Stimulated activated CD4-positive, alpha-beta T cell treated with anti-CD3 and anti-CD28 coated beads, Interleukin-2, amount 100 ng/mL, for 24 hours (primary cell): ENCODE measurements at regions not wholly inside any gene's neighbourhood (a gene's known extent, or its start where the extent isn't known, plus 50 kb on each side); places are given as distances from the start of the nearest gene placed in this dataset.
"Not testable (repeated sequence)": the region's sequence is repeated elsewhere in the genome, so short reads cannot be mapped to it uniquely, and the experiment has no call there.

ENCODE experiments used
- DNase-seq, 2 donors: peaks; one replicate each; pipeline ENCODE4 v3.0.0-alpha.2; 2020

DNA sequence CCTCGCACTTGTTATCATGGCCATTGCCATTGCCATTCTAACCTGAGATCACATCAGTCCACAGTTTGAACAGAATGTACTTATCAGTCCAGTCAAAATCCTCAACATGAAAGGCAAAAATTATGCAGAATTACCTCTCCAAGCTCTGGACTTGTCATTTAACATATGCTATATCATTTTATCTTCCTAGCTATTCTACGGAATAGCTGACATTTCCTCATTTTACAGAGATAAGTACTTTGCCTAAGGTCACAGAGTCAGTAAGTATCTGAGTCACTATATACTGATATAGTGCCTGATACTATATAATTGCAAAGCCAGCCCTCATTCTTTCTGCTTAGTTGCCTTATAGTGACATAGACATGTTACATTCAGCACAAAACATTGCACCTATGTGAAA is 456.9 kb upstream of the GHITM start:
- DNase-seq: no peak

DNA sequence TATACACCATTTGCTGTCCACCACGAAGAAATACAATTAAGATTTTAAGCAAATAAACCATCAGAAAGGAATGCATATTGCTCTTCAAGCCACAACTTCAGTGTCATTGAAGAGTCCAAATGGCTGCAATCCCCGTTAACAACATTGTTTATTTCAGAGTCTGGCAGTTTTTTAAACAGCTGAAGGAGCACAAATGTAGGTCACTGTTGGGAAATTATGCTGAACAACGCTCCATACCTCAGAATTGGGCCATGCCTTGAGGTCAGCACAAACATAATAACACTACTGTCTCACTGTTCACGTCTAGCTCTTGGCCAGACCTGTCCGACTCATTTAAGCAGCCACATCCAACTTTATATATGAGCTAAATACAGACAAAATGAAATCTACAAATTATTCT is 453.9 kb upstream of the GHITM start:
- no peak for DNase-seq

DNA sequence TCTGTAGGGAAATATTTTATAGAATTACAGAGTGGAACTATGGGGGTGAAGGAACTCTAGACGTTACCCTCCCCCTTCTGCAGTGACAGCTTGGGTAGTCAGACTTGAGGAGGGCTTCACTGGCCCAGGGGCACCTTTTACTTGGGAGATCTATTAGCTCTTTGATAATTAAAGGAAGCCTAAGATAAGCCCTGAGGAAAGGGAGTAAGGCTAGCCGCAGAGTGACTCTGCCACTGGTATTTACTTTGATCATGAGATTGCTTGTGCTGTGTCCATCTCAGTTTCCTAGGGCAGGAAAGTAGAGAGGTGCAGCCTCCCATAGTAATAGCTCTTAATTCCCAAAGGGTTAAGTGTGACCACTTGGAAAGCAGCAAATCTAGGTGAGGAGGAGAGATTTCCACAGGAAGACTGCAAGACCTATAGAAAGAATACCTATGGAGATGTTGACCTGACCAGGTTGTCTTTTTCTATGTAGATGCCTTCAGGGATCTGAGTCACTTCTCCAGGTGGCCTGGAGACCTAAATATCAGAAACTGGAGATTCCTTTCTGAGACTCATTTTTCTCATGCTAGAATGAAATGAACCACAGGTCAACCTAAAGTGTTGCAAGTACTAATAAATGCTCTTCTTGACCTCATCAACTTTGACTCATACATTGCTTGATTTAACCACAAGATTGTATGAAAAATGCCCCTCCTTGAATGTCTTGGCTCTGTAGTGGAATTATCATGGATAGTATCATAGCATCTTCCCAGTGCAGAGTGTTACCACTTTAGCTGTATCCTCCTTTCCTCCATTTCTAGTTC is 447.3 kb upstream of the GHITM start:
- no peak for DNase-seq

DNA sequence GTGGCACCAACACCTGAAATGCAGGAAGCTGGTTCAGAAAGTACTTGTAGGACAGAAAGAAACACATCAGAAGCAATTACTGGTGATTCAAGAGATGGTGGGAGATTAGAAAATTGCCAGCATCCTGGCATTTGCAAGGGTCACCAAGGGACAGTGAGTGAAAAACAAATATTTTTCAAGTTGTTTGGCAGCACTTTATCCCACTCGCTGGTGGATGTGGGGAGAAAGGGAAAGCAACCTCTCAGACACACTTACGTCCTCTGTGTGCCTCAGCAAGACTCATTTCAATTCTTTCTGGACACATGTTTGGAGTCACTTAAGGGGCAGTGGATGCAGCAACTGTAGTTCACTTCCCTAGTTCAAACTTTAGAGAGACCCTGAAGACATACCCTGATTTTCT is 440.4 kb upstream of the GHITM start:
- DNase-seq: no peak

DNA sequence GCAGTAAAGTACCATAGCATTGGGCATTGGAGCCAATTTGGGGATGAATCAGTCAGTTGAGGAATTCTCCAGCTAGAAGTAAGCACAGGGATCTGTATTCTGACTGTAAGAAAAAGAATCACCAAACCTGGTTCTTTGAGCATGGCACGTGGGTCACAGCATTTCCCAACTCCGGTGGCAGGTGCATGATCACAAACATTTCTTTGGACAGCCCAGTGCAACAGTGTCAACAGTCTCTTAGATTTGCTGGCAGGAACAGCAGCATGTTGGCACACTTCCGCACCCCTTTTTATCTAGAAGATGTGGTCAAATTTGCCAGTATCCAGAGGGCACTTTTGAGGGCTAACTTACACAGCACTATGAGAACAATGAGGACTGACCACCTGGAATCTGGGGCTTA is 437.5 kb upstream of the GHITM start:
- DNase-seq: no peak

DNA sequence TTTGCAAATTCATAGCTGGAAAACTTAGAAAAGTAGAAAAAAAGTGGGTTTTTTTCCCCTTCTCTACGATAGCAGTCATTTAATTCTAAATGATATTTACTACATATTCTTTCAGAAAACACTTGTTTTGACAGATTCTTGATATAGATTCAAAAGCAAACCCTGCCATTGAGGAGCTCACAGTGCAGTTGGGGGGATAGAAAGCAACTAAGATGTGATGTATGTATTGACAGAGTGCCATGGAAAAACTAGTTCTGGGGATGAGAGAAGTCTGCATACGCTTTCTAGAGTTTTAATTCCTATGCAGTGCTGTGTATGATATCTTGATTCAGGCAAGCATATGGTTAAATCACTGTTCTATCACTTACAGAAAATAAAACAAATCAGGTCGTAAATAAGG is 436.6 kb upstream of the GHITM start:
- no peak for DNase-seq

DNA sequence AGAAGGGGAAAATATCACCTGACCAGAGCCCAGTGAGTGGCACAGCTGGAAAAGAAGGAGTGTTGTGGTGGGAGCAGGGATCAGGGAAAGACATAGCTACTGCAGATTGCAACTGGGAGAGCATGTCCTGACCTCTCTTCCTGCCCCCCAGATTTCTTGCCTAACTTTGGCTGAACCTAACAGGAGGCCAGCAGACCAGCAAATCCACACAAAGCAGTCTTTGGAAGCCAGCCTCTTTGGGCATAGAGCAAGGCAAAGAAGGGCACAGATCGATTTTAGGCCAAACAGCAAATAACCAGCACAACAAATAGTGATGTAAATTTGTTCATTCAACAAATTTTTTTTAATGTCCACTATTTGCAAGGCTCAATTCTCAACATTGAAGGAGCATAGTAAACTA is 433.2 kb upstream of the GHITM start:
- no peak for DNase-seq

DNA sequence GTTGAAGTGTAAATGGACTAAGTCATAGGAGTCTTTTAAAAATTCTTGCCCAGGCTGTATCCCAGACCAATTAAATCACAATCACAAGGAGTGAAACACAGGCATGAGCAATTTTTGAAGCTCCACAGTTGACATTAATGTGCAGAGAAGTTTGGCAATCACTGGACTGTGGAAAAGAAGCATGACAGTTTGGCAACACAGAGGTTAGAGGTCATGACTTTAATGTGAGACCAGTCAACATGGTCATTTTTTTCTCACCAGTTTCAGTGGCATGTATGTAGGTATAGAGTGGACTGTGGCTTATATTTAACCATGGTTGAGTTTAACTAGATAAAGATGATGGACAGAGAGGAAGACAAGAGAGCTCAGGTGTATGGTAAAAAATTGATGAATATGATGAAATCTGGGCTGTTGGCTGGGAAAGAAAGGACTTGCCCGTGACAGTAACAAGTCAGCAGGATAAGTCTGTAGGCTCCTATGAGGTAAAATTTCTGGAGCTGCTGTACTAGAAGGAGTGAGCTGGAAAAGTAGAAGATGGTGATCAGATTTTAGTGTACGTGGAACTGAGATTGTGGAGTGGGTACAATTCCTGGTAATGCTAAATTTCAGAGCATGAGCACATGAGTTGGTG is 432.2 kb upstream of the GHITM start:
- DNase-seq: no peak

DNA sequence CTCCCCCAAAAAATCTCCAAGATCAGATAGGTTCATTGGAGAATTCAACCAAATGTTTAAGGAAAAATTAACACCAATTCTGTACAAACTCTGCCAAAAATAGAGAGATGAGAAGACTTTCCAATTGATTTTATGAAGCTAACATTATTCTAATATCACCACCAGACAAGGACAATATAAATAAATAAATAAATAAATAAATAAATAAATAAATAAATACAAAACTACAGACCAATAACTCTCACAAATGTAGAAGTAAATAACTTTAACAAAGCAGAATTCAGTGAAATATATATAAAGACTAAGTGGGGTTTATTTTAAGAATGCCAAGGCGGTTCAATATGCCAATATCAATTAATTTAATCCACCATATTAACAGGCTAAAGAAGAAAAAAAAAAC is 425.9 kb upstream of the GHITM start:
- no peak for DNase-seq

DNA sequence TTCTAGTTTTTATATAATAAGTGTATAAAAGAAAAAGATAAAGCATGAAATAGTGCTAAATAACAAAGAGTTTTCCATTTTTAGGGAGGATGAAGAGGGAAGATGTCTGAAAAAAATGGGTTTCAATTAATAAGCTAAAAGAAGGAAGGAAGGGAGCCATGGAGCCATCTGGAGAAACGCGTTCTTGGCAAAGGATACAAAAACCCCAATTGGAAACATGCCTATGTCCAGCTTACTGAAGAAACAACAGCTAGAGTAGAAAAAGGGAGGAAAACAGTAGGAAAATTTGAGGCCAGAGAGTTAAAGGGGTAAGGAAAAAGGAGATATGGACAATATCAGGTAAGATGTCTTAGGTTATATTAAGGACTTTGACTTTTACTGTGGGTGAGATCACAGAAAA is 416.2 kb upstream of the GHITM start:
- no peak for DNase-seq

DNA sequence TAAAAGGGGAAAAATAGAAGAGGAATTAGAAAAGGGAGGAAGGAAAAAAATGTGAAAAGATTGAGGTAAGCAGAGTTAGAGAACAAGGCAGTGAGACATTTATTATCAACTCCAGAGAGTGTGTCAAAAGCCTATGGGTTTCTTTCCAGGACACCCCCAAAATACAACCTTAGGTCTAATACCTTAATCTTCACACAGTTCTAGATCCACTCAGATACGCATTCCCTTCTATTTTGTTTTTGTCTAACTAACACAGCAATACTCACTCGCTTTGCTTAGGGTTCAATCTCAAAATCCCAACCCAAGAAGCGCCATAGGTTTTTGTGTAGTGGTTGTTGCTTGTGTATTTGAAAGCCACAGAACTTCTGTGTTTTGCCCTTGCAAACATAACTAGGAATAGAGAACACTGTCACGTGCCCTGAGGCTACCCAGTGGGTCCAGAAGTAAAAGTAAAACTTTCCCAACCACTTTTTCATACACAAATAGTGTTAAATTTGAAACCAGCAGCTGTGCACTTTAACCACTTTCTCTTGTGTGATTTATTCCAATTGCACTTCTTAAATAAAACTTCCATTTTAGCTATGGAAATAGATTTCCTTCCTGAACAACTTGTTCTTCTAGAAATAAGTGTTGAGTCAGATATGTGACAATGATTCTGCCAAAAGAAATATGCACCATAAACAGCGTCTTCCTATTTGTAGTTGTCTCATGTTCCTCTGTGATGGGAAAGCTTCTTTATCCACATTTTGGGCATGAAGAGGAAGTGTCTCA is 414.7 kb upstream of the GHITM start:
- DNase-seq: no peak

DNA sequence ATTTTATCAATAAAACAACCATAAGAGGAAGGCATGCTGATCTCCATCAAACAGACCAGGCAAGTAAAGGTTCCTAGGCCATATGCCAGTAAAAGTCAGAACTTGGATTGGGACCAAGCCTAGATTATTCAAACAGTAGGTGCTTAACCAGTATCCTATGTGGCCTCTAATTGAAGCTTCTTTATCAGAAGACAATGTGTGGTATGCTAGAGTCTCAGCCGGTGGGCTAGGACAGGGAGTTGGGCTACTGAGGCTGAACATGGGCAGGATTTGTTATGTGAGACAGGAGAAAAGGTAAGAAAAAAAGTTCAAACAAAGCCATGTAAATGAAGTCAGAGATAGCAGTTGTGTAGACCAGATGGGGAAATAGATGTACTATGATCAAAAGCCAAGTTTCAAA is 413.7 kb upstream of the GHITM start:
- no peak for DNase-seq

DNA sequence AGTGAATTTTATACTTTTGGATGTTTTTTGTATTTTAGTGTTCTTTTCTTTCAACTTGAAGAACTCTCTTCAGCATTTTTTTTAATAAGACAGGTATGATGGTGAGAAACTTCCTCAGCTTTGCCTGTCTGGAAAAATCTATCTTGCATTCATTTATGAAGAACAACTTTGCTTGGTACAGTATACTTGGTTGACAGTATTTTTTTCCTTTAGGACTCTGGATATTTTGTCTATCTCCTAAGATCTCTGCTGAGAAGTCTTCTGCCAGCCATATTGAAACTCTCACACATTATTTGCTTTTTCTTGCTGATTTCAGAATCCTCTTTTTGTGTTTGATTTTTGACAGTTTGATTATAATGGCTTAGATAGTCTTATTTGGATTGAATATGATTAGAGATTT is 405.0 kb upstream of the GHITM start:
- no peak for DNase-seq

DNA sequence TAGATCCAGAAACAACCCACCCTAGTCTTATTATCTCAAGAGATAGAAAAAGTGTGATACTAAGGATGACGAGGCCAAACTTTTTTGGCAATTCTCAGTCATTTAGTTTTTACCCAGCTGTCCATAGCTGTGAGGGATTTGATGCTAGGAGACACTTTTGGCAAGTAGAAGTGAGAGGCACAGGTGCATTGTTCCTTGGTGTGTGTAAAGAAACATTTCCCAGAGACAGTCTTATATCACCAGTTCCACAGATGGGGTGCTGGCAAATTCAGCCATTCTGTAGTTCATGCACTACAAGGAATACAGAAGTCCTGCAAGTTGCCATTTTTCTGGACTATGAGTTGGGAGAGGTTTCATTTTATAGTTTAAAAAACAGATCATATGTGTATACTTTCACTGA is 403.3 kb upstream of the GHITM start:
- DNase-seq: no peak

DNA sequence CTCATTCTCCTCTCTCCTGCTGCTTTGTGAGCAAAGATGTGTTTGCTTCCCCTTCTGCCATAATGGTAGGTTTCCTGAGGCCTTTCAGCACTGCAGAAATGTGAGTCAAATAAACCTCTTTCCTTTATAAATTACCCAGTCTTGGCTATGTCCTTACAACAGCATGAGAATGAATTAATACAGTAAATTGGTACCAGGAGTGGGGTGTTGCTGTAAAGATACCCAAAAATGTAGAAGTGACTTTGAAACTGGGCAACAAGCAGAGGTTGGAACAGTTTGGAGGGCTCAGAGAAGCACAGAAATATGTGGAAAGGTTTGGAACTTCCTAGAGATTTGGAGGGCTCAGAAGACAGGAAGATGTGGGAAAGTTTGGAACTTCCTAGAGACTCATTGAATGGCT is 388.7 kb upstream of the GHITM start:
- no peak for DNase-seq

DNA sequence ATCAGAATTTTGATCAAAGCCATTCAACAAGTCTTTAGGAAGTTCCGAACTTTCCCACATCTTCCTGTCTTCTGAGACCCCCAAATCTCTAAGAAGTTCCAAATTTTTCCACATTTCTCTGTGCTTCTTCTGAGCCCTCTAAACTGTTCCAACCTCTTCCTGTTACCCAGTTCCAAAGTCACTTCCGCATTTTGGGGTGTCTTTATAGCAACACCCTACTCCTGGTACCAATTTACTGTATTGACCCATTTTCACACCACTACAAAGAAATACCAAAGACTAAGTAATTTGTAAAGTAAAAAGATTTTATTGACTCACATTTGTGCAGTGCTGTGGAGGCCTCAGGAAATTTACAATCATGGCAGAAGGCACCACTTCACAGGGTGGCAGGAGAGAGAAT is 385.8 kb upstream of the GHITM start:
- DNase-seq: no peak

DNA sequence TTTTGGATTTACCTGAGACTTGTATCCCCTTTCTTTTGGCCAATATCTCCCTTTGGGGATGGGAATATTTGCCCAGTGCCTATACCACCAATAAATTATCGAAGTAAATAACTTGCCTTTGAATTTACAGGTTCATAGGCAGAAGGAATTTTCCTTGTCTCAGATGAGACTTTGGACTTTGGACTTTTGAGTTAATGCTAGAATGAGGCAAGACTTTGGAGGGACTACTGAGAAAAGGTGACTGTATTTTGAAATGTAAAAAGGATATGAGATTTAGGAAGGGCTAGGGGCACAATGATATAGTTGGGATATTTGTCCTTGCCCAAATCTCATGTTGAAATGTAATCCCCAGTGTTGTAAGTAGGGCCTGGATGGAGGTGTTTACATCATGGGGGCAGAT is 384.5 kb upstream of the GHITM start:
- DNase-seq: no peak

DNA sequence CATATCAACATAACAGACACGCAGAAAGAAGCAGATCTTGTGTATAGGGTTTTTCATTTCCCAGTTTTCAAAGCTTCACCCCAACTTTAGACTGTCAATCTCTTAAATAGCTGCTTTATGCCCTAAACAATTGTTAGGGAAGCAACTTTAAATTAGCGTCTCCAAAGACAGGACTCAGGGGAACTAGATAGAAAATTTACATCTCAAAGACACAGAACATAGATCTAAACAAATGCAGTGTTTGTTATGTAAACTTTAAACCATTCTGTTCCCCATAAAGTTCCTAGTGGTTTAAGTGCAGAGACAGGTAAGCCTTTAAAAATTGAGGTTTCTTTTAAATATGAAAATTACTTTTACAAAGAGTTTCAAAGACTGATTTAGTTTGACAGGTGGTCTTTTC is 379.2 kb upstream of the GHITM start:
- DNase-seq: no peak

DNA sequence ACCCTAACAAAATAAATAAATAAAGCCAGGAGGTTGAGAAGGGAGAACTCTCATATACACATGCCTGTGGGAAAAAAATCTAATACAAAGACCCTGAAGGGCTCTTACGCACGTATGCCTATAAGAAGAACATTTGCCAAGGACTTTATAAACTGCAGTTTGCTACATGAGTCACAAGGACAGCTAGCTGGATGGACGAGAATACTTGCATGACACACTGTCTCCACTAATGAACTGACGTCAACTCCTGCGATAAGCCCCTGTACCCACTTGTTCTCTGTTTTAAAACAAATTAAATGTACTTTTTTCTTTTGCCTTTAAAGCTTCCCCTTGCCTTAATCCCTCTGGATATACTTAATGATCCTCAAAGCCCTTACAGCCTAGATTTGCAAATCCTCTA is 374.6 kb upstream of the GHITM start:
- DNase-seq: no peak

DNA sequence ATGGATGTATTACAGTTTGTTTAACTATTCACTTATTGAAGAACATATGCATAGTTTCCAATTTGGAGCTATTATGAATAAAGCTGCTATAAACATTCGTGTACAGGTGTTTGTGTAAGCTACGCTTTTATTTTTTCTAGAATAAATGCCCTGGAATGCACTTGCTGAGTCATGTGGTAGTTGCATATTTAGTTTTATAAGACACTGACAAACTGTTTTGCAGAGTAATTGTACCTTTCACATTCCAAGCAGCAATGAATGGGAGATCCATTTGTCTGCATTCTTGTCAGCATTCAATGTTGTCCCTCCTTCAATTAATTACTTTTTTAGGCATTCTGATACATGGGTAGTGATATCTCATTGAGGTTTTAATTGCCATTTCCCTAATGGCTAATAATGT is 373.6 kb upstream of the GHITM start:
- no peak for DNase-seq

DNA sequence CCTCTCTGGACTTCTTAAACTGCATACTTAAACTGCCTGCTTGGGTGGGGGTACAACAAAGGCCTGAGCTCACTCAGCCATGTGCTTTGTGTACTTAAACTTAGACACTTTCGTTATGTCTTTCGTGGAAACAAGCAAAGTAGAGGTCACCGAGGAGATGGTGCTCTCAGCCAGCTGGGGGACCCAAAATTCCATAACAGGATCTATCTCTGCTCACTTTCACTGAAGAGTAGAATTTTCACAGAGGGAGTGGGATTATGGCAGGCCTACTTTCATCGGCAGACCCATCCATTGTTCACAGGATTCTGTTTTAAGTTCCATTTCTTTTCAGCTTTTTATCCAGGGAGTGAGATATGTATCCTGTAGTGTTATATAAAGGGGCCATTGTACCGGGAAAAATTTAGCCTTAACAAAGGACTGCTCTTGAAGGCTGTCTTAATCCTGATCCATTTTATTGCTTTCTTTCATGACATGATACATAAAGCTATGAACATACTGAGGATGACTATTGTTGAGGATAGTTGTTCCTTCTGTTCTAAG is 370.0 kb upstream of the GHITM start:
- no peak for DNase-seq

DNA sequence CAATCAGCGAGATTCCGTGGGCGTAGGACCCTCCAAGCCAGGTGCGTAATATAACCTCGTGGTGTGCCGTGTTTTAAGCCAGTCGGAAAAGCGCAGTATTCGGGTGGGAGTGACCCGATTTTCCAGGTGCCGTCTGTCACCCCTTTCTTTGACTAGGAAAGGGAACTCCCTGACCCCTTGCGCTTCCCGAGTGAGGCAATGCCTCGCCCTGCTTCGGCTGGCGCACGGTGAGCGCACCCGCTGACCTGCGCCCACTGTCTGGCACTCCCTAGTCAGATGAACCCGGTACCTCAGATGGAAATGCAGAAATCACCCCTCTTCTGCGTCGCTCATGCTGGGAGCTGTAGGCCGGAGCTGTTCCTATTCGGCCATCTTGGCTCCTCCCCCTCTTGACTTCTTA is 352.6 kb upstream of the GHITM start:
- not testable (repeated sequence) for DNase-seq

DNA sequence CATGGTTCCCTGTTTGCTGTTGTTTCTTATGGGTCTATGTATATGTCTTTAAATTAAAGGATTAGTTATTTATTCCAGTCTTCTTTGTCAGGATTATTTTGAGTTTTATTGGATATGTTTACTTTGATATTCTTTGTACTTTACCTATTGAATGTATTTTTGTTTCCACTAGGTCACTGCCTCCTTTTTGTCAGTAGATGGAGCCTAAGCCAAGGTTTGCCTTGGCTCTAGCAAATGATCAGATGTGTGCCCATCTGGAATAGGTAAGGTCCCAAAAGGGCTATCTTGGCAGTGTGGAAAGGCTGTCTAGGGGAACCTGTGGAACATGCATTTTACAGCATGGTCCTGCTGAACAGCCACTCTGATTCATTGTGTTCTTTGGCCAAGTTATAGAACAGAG is 337.3 kb upstream of the GHITM start:
- no peak for DNase-seq

DNA sequence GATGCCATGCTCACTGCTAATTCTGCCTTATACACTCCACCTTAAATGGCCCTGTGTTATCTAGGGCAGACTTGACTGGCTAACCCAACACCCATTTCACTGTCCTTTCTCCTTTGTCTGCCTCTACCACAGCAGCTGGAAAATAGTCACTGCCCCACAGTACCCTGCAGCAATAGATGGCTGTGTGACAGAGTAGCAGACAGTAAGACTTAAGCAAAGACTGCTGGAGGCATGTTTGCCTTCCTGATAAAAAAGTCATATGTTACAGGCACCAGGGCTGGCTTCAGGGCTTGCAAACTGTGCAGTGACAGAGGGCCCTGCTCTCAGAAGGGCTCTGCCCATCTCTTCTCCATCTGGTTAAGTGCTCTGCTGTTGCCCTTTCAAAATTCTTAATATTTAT is 332.6 kb upstream of the GHITM start:
- no peak for DNase-seq
